HG03575 (cell line): ENCODE measurements at regions not wholly inside any gene's neighbourhood (a gene's known extent, or its start where the extent isn't known, plus 50 kb on each side); places are given as distances from the start of the nearest gene placed in this dataset.
"Not testable (repeated sequence)": the region's sequence is repeated elsewhere in the genome, so short reads cannot be mapped to it uniquely, and the experiment has no call there.

ENCODE experiments used
- ATAC-seq: cut with Tn5 transposase; IDR thresholded peaks from one replicate; pipeline ENCODE4 v1.9.1; 2021; ENCODE audit not compliant: unreplicated experiment, insufficient number of reproducible peaks, low FRiP score; ENCODE audit errors: extremely low read depth

DNA sequence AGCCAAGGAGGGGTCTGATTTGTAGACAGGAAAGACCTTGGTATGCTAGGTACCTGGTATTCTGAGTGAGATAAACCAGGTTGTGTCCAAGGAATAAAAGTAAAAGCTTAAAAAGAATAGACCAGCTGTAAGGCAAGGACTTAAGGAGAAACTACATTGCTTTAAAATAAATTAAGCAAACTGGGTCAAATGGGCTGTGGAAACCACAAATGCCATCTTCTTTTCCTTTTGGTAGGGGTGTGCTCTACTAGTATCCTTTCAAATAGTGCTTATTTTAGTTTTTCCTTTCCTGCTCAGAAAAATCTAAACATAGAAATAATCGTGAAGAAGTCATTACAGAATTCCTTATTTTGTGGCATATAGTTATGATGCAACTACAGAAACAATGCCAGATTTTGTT lies 138.6 kb upstream of the KLF12 start:
- no peak for ATAC-seq

GRCh38 chr13:74270018-74270417 lies 135.8 kb upstream of the KLF12 start:
- no peak for ATAC-seq

DNA sequence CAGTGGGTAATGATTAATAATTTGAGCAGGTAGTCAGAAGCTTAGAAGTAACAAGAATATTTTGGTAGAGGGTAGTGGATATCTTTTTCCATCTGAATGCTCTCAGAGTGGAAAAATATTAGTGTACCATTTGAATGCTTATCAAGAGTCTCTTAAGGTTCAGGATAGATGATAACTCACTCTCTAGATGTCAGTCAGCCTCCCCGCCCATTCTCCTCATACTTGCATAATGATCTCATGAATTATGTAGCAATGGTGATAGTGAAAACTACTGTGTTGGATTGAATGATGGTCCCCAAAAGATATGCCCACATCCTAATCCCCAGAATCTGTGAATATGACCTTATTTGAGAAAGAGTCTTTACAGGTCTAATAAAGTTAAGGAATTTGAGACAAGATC lies 132.7 kb upstream of the KLF12 start:
- ATAC-seq: no peak

DNA sequence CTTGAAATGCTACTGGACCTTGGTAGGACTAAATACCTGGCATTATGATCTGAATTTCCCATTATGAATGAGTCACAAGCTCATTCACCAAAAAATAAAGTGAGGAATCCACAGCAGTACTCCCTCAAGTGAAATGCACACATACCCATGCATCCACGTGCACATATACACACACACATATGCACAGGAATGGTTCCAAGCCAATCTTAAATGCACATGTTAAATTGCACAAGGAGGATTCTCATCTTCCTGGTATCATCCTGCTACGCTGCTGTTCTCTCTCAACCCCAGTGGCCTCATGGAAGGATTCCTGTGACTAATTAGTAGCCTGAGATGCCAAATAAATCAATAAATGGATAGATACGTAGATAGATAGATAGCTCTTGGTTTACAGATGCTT lies 132.1 kb upstream of the KLF12 start:
- ATAC-seq: no peak

GRCh38 chr13:74264333-74264732 lies 130.1 kb upstream of the KLF12 start:
- no peak for ATAC-seq

GRCh38 chr13:74260420-74260819 lies 126.2 kb upstream of the KLF12 start:
- ATAC-seq: not testable (repeated sequence)

- no peak for ATAC-seq
These were observed 125.4 kb upstream of the KLF12 start for GRCh38 chr13:74259641-74260040.

DNA sequence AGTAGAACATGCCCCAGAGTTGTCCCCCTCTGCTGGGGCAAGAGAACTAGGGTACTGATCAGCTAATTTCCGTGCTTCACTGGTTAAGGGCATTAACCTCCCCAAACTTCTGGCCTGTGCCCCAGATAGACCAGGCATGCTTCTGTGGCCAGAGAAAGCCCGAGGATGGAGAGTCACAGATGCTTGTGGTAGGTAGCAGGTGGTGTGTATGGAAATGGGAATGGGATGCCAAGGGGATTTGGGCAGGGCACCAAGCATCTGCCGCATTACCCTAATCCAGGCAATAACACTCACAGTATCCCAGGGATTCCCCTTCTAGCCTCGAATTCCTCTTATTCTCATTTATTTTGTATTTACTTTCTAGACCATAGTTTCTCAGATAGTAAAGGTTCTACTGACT lies 124.8 kb upstream of the KLF12 start:
- no peak for ATAC-seq

GRCh38 chr13:74256969-74257368 lies 122.8 kb upstream of the KLF12 start:
- ATAC-seq: no peak

DNA sequence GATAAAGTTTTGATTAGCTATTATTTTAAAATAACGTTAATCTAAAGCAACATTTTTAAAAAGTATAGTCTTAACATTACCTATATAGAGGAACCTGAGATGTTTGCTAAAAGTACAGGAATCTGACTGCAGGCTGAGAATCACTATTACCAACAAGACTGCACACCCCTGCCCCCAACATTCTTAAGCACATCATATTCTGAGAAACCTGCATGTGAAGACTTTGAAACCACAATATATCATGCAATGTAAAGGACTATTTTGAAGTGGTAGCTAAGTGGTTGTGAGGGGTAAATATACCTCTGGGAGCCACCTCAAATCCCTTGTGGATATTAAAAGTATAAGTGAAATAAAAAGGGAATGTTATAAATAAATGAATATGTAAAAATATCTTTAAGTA lies 119.0 kb upstream of the KLF12 start:
- no peak for ATAC-seq

- no peak for ATAC-seq
These were observed 117.7 kb upstream of the KLF12 start for GRCh38 chr13:74251778-74252519.

DNA sequence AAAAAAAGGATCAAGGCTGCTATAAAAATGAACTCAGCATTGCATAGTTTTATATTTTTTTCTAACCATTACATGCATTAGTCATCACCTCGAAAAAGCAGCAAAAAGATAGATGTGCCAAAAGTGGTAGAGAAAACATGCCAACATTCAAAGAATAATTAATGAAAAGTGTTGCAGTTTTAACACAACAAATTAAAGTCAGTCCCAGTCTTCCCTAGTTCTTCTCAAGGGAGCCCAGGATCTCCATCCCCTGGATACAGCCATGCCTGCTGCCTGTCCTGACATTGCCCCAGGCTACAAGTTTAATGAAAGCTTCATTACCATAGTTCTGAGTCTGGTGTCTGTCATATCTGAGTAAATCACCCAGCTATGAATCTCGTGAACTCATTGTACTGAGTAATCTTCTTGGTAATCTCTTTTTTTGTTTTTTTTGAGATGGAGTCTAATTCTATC lies 116.6 kb upstream of the KLF12 start:
- no peak for ATAC-seq

GRCh38 chr13:74248477-74248876 lies 114.3 kb upstream of the KLF12 start:
- ATAC-seq: no peak

- ATAC-seq: no peak
These were observed 112.3 kb upstream of the KLF12 start for GRCh38 chr13:74246487-74246886.

GRCh38 chr13:74243637-74244526 lies 109.7 kb upstream of the KLF12 start:
- ATAC-seq: no peak

DNA sequence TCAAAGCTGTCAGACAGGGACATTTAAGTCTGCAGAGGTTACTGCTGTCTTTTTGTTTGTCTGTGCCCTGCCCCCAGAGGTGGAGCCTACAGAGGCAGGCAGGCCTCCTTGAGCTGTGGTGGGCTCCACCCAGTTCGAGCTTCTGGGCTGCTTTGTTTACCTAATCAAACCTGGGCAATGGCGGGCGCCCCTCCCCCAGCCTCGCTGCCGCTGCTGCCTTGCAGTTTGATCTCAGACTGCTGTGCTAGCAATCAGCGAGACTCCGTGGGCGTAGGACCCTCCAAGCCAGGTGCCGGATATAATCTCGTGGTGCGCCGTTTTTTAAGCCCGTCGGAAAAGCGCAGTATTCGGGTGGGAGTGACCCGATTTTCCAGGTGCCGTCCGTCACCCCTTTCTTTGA lies 107.1 kb upstream of the KLF12 start:
- ATAC-seq: not testable (repeated sequence)

GRCh38 chr13:74230984-74231501 lies 96.8 kb upstream of the KLF12 start:
- ATAC-seq: no peak

- no peak for ATAC-seq
These were observed 95.0 kb upstream of the KLF12 start for GRCh38 chr13:74229242-74229641.

- no peak for ATAC-seq
These were observed 93.4 kb upstream of the KLF12 start for GRCh38 chr13:74227476-74228158.
